ENCODE measurements at regions not wholly inside any gene's neighbourhood (a gene's known extent, or its start where the extent isn't known, plus 50 kb on each side); places are given as distances from the start of the nearest gene placed in this dataset.

DNA sequence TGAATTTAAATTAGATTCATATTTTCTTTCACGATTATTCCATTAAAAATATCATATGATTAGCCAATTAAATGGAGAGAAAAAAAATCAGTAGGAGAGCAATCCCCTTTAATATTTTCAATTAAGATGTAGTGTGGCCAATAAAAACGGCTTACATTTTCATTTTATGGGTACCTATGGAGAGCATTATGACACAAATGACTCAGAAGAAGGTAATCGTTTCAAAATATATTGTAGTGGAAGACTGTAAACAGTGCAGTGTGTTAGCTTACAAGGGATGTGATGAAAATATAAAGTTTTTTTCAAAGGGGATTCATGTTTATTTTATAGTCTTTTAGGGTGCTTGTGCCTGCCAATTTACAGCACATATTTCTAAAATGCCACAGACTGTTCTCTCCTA, 1507.4 kb upstream of the CELF4 start:
- no peak for TF ChIP-seq POLR2A (IDR thresholded peaks at IDR 0.05)
- TF ChIP-seq, protein P1, sequence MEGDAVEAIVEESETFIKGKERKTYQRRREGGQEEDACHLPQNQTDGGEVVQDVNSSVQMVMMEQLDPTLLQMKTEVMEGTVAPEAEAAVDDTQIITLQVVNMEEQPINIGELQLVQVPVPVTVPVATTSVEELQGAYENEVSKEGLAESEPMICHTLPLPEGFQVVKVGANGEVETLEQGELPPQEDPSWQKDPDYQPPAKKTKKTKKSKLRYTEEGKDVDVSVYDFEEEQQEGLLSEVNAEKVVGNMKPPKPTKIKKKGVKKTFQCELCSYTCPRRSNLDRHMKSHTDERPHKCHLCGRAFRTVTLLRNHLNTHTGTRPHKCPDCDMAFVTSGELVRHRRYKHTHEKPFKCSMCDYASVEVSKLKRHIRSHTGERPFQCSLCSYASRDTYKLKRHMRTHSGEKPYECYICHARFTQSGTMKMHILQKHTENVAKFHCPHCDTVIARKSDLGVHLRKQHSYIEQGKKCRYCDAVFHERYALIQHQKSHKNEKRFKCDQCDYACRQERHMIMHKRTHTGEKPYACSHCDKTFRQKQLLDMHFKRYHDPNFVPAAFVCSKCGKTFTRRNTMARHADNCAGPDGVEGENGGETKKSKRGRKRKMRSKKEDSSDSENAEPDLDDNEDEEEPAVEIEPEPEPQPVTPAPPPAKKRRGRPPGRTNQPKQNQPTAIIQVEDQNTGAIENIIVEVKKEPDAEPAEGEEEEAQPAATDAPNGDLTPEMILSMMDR (IDR thresholded peaks at IDR 0.05) = no peak
- TF ChIP-seq POLR2AphosphoS5 (IDR thresholded peaks at IDR 0.05) = no peak
